LNCAP (cell line): ENCODE measurements at regions not wholly inside any gene's neighbourhood (a gene's known extent, or its start where the extent isn't known, plus 50 kb on each side); places are given as distances from the start of the nearest gene placed in this dataset.

Experiments
- TF ChIP-seq, protein P1 (sequence below): fragments of 450-650 bp; IDR thresholded peaks from 2 replicates; pipeline ENCODE4 v1.5.1; 2017; ENCODE audit warnings: mild to moderate bottlenecking

DNA sequence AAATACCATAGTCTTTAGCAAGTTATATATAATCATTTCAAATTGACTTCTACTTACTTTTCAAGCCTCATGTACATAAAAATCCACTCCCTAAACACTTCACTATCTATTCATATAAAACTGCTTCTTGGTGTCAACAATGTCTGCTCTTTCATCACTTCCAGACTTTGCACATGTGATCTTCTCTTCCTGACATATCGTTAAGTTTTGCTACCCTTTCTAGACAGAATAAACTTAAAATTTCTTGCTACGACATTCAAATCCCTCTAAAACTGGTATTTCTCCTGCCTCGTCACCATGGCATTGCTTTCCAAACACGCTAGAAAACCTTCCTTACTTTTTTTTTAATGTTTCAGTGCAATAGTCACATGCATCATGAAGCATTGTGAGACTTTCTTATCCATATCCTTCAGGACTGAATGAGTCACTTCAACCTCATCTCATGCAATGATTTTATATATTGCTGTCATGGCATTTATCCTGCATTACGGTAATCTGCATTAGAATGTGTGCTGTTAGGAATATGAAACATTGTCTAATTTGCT is 122.8 kb downstream of the GMNC start:
- TF ChIP-seq, protein P1, sequence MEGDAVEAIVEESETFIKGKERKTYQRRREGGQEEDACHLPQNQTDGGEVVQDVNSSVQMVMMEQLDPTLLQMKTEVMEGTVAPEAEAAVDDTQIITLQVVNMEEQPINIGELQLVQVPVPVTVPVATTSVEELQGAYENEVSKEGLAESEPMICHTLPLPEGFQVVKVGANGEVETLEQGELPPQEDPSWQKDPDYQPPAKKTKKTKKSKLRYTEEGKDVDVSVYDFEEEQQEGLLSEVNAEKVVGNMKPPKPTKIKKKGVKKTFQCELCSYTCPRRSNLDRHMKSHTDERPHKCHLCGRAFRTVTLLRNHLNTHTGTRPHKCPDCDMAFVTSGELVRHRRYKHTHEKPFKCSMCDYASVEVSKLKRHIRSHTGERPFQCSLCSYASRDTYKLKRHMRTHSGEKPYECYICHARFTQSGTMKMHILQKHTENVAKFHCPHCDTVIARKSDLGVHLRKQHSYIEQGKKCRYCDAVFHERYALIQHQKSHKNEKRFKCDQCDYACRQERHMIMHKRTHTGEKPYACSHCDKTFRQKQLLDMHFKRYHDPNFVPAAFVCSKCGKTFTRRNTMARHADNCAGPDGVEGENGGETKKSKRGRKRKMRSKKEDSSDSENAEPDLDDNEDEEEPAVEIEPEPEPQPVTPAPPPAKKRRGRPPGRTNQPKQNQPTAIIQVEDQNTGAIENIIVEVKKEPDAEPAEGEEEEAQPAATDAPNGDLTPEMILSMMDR, result no peak

DNA sequence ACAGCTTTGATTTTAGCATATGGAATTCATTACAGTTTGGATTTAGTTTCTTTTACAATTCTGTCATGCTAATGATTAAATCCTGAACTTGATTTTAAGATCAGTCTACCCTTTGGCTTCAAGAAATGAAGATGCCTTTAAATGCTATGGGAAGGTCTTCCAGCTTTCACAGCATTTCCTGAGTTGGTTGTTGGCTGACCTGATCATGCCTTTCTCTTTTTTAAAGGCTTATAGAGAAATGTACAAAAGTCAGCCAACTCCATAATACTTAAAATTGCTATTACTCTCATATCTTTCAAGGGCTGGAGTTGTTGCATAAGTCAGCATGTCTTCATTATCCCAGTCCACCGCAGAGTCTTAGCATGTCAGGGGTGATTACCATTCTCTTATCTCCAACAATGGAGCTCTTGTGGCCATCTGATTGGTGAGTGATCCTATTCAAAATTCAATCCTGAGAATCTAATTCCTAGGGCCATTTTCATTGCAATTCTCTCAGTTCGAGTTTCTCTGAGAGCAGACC is 123.8 kb downstream of the GMNC start:
- TF ChIP-seq, protein P1, result no peak

DNA sequence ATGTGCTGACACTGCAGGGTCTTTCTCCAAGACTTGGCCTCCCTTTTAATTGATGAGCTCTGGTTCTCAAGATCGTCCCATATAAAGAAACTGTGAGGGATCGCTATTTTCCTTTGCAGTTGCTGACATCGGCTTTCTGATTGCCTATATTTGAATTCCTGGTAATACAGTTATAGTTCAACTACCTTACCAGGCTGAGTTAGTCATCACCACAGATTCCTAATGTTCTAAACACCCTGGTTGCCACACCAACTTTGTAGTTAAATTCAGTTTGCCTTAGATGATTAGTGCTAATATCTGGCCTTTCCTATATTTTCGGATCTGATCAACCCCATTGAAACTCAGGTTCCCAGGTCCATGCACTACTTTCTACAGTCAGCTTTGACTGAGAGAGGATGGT is 125.0 kb downstream of the GMNC start:
- TF ChIP-seq, protein P1, result no peak

DNA sequence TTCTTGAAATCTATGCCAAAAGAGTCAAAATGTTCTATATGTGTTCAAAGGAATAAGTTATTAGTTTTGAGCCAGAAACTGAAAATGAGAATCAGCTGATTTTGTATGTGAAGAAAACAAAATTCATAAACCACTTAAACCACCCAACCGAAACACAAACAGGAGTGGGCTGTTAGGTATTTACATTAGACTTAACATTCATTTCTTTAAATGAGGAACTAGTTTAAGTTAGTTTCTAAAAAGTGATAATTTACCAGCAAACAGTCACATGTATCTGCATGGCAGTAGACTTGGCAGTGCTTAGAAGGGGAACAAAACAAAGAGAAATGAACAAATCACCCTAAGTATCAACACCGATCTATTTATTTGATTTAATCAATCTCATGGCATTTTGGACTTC is 128.0 kb downstream of the GMNC start:
- TF ChIP-seq, protein P1, result no peak

DNA sequence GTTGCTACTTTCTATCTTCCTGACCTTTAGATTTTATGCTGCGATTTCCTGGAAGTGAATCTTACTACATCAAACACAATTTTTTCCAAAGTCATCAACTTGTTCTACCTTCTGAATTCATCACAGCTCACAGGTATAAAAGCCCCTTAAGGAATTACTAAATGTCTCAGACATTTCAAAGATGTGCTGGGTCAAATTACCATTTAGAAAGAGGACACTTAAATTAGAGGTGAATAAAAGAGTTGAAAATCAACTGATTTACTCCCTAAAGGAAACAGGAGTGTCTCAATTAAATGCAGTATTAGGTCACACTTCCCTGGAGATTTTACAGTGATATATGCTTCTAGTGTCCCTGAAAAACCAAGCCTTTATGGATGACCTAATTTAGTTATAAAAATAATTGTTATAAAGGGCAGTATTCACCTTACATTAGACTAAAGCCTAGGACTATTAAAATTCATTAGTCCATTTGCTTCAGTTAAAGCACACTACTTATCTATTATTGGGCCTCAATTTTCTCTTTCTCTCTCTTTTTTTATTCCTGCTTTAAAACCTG is 128.8 kb downstream of the GMNC start:
- TF ChIP-seq, protein P1, result no peak

DNA sequence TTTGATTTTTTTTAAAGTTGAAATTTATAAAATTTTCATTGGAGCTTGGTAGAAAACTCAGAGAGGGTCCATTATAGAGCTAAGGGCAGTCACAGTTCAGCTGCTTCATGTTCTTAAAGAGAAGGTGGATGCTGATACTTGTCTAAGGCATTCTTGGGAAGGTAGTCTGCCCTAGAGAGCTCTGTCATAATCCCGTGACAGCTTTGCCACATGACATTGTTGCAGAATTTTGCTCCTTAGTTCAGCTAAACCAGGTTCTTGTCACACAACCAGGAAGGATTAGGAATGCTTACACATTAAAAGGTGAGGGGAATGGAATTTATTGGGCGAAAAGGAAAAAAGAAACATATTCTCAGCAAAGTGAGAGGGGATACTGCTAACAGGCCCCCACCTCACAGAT is 130.9 kb downstream of the GMNC start:
- TF ChIP-seq, protein P1, result no peak

DNA sequence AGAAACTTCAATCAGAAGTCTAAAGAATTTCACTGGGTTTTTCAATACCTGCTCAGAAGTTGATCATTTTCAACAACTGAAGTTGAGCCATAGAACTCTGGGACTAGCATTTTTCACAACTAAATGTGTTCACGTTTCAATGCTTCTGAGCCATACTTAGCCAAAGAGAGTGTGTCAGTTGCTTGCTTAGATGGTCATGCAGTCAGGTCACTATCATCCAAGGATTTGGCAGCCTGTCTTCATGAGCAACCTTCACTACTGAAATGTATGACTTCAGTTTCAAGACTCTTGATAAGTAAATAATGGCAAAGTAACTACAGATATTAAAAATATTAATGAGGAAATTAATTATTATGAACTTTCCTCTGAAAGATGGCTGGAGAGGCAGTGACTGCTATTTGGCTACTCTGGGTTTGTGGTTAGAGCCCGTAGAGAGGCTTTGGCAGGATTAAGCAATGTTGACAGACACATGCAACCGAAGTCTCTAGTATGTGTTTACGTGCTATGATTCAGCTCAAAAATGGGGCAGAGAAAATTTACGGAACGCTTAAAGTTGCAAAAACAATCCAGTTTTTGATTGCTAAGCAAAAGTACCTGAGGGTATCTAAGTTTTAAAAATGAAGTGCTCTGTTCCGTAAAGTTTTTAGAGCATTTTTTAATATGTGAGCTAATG is 133.8 kb downstream of the GMNC start:
- TF ChIP-seq, protein P1, result no peak
